LNCAP (cell line): ENCODE measurements at regions not wholly inside any gene's neighbourhood (a gene's known extent, or its start where the extent isn't known, plus 50 kb on each side); places are given as distances from the start of the nearest gene placed in this dataset.

ENCODE experiments used
- TF ChIP-seq, protein P1 (sequence below): fragments of 450-650 bp; IDR thresholded peaks from 2 replicates; pipeline ENCODE4 v1.5.1; 2017; ENCODE audit warnings: mild to moderate bottlenecking

DNA sequence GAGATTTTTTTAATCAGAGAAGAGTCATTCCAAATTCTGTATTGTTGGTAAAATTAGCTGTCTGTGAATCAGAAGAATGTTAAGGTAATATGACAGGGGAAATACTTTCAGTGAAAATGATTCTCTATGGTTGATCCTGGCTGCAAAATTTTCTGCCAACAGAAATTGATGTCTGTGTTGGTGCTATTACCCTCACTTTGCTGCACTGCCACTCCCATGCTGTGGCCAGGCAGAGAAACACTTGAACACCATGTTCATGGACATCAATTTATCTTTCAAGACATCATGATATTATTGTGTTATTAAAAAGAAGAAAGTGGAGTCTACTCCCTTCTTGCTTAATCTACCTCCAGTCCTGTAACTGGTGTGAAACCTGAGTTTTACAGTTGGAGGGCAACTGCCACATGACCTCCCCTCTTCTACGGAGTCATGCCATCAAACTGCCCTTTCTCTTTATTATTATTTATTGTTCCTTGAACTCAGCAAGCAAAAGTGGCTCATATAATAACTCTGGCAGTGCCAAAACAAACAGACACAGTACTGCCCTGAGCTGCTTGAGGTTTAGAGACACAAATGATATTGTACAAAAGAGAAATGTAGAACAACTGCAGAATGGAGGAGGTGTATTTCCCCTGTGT lies 288.0 kb upstream of the JAG1 start:
- TF ChIP-seq, protein P1, sequence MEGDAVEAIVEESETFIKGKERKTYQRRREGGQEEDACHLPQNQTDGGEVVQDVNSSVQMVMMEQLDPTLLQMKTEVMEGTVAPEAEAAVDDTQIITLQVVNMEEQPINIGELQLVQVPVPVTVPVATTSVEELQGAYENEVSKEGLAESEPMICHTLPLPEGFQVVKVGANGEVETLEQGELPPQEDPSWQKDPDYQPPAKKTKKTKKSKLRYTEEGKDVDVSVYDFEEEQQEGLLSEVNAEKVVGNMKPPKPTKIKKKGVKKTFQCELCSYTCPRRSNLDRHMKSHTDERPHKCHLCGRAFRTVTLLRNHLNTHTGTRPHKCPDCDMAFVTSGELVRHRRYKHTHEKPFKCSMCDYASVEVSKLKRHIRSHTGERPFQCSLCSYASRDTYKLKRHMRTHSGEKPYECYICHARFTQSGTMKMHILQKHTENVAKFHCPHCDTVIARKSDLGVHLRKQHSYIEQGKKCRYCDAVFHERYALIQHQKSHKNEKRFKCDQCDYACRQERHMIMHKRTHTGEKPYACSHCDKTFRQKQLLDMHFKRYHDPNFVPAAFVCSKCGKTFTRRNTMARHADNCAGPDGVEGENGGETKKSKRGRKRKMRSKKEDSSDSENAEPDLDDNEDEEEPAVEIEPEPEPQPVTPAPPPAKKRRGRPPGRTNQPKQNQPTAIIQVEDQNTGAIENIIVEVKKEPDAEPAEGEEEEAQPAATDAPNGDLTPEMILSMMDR: no peak

DNA sequence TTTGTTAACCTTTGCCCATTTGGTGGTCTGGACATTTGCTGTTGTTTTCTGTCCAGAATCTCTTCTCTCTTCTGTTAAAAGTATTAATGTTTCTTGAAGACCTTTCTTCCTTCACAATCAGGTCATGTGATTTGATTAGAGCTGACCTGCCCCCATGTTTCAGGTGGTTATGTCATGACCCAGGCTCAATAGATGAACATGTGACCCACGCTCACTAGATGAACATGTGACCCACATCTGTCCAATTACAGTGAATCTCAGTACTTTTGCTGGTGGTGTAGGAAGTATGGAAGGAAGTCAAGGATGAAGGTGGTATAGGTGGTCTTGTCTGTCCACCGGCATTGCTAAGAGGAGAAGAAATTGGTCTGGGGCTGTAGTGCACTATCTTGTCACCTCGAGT lies 289.1 kb upstream of the JAG1 start:
- TF ChIP-seq, protein P1: no peak

DNA sequence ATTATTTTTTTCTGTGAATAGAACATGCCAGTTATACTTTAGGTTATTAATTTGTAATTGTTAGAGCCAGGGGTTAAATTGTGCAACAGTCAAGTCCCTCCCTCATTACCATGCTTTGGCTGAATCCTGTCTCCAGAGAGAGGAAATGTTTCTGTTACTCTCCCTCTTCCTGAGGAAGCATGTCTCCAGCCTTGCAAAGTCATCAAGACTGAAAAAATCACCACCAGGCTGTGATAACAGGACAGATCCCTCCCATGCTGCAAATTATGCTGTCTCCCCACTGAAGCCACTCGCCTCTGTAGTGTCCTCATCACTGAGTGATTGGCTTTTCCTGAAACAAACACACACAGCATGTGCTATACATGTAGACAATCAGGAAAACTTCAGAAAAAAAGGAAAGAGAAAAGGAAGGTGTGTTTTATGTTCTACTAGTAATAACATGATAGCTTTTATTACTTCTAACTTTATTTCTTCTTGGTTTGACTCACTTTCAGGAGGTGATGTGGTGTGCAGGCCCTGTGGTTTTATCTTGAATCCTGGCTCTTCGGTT lies 290.0 kb upstream of the JAG1 start:
- TF ChIP-seq, protein P1: no peak

DNA sequence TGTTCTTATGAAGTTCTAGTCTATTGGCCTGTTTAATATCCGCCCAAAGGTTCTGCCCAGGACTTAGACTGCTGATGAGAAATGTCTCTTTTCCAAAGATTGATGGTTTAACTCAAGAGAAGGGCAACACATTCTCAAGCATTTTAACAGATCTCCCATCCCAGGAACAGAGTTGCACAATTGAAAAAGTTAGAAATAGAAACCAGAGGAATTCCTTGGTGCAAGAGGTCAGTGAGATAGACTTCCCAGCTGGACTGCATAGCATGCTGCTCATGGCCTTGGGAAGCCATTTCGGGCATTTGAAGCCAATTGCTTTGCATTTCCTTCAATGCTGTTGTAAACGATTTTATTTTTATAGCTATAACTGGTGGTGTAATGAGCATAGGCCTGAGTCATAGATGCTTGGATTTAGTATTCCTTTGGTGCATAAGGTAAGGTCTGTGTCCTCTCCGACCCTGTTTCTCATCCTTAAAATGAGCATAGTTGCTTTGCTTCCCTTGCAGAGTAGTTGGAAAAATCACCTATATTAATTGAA lies 292.2 kb upstream of the JAG1 start:
- TF ChIP-seq, protein P1: no peak

DNA sequence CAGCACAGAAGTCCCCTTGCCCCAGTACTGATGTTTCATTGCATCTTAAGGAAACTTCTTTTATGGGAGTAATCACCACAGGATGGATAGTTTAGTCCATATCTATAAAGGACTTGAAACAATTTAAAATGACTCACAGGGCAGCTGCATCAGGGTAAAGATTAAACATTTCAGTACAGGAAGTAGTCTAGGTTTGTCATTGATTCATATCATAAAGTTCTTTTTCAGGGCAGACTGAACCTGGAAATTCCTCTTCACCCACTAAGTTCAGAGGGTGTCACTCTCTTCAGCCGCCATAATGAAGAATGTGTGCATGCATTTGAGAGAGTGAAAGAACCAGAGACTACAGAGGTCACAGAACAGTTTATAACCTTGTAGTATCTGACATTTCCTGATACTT lies 296.3 kb upstream of the JAG1 start:
- TF ChIP-seq, protein P1: no peak

DNA sequence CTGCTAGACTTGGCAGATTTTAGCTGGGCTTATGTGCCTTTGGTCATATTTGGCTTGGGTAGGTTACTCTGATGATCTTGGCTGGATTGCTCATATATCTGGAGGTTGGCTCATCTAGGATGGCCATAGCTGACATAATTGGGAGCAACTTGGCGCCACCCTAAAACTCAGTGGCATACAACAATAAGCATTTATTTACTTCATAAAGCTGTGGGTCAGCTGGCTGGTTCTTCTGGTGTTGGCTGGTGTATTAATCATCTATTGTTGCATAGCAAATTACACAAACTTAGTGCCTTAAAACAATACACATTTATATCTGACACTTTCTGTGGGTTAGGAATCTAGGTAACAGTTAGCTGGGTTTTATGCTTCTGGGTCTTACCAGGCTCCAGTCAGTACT lies 297.3 kb upstream of the JAG1 start:
- TF ChIP-seq, protein P1: no peak

DNA sequence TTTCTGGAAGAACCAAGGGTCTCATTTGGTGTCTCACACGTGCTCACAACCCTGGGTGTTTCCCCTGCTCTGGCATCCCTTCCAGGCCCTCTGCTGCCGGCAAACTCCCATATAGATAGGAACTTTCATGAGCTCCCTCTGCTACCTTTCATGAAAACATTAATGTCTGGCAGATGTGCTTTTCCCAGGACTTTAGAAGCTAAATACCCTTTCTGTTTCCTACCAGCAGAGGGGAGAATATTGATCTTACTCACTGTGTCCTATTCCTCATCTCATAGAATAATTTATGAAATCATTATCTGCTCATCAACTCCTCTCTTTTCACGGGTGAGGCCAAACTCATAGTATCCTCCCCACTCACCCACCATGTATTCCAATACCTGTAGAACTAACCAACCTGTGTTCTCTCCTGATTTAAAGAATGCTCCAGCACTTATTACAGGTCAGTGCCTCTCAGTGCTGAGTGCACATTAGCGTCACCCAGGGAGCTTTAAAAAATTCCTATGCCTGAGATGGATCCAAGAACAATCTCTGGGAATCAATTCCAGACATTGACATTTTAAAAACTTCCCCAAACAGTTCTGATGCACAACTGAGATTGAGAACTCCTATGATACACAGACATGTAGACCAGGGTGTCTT lies 298.5 kb upstream of the JAG1 start:
- TF ChIP-seq, protein P1: no peak
